Kidney epithelial cell (primary cell): ENCODE measurements at regions not wholly inside any gene's neighbourhood (a gene's known extent, or its start where the extent isn't known, plus 50 kb on each side); places are given as distances from the start of the nearest gene placed in this dataset.
"Not testable (repeated sequence)": the region's sequence is repeated elsewhere in the genome, so short reads cannot be mapped to it uniquely, and the experiment has no call there.

Source experiments
- DNase-seq: peaks from one replicate; pipeline ENCODE4 v3.0.0-alpha.2; 2010; ENCODE audit warnings: low read depth
- H3K27me3 ChIP-seq: 2 replicates; pipeline ENCODE4 v1.6.0; 2011; ENCODE audit warnings: low read length; ENCODE audit not compliant: control insufficient read depth, insufficient read depth
- H3K36me3 ChIP-seq: 2 replicates; pipeline ENCODE4 v1.5.1; 2011; ENCODE audit warnings: low read length; ENCODE audit not compliant: control insufficient read depth, insufficient read depth
- H3K4me3 ChIP-seq: 2 replicates; pipeline ENCODE4 v1.5.1; 2011; ENCODE audit warnings: low read depth, mild to moderate bottlenecking, control low read depth, low read length
- TF ChIP-seq, protein P1 (sequence below): IDR thresholded peaks from 2 replicates; pipeline ENCODE4 v1.5.1; 2011; ENCODE audit warnings: mild to moderate bottlenecking, moderate library complexity, low read length, control low read depth, inconsistent platforms; ENCODE audit not compliant: insufficient read depth, poor library complexity, severe bottlenecking

DNA sequence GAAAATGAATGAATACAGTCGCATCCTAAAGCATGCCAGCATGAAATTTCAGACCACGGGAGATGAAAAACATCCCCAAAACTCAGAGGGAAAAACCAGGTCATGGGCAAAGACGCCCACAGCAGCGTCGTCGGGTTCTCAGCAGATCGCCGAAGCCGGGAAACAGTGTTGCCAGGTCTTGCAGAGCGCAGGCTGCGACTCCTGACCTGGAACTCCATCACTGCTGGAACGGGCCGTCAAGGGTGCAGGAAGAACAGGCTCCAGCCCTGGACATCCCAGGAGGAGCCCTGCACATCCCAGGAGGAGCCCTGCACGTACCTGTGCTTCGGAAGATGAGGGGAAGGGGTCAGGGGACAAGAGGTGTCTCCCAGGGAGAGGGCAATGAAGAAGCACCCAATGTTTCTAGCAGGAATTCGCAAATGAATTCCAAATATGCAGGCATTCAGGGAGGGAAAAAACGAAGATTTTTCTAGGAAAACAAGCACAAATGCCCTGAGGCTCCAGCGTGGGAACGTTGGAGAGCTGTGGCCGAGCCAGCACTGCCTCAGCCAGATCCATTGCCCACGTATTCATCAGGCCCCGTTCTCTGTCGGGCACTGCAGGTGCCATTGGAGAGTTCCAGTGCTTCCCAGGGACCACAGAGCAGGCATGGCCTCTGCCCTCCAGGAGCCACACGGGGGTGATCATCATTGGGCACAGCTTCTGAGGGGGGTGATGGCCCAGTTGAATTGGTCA, 1110.4 kb downstream of the BRD1 start:
- no peak overlapping the region for H3K4me3 ChIP-seq
- no peak for DNase-seq
- H3K27me3 ChIP-seq = no peaks in the 10 kb centered on the region
- TF ChIP-seq, protein P1, sequence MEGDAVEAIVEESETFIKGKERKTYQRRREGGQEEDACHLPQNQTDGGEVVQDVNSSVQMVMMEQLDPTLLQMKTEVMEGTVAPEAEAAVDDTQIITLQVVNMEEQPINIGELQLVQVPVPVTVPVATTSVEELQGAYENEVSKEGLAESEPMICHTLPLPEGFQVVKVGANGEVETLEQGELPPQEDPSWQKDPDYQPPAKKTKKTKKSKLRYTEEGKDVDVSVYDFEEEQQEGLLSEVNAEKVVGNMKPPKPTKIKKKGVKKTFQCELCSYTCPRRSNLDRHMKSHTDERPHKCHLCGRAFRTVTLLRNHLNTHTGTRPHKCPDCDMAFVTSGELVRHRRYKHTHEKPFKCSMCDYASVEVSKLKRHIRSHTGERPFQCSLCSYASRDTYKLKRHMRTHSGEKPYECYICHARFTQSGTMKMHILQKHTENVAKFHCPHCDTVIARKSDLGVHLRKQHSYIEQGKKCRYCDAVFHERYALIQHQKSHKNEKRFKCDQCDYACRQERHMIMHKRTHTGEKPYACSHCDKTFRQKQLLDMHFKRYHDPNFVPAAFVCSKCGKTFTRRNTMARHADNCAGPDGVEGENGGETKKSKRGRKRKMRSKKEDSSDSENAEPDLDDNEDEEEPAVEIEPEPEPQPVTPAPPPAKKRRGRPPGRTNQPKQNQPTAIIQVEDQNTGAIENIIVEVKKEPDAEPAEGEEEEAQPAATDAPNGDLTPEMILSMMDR = no peak
- H3K36me3 ChIP-seq = no peaks in the 10 kb centered on the region

DNA sequence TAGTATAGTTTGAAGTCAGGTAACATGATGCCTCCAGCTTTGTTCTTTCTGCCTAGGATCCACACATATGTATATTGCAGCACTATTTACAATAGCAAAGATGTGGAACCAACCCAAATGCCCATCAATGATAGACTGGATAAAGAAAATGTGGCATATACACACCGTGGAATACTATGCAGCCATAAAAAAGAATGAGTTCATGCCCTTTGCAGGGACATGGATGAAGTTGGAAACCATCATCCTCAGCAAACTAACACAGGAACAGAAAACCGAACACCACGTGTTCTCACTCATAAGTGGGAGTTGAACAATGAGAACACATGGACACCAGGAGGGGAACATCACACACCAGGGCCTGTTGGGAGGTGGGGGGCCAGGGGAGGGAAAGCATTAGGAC, 1111.5 kb downstream of the BRD1 start:
- not testable (repeated sequence) for DNase-seq, H3K36me3 ChIP-seq, H3K27me3 ChIP-seq, H3K4me3 ChIP-seq

DNA sequence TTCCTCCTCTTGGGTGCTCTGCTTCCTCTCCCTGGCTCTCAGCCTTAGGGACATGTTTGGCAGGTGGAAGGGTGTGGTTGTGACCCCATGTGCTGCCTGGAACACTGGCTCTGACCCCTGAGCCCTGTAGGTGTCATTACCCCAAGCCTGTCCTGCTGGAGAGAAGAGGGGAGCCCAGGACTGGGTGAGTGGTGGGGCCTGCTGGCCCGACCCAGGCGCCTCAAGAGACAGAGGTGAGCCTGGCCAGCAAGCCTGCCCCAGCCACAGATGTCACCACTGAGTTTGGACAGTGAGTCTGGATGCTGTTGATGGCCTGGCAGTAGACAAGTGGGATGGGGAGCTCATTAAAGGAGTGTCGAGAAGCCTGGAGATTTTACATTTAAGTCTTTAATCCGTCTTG, 1112.2 kb downstream of the BRD1 start:
- TF ChIP-seq, protein P1 = no peak
- no peak for DNase-seq
- no peak overlapping the region for H3K4me3 ChIP-seq
- H3K36me3 ChIP-seq = no peaks in the 10 kb centered on the region
- H3K27me3 ChIP-seq = no peaks in the 10 kb centered on the region

DNA sequence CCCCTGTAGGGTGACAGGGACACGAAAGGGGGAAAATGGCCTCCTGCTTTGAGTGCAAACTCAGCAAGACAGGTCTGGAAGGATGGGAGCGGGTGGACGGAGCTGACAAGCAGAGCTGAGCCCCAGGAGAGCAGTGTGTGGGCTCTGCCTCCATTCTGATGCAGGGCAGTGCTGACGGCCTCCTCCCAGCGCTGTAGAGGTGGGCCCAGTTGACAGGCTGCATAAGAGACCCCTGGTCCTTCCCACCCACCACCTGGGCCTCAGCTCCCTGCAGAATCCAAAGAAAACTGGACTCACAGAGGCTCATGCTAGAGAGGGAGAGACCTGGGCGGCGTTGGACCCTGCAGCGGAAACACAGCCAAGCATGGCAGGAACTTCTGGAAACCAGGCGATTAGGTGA, 1113.4 kb downstream of the BRD1 start:
- TF ChIP-seq, protein P1 = no peak
- no peaks in the 10 kb centered on the region for H3K27me3 ChIP-seq
- no peaks in the 10 kb centered on the region for H3K36me3 ChIP-seq
- no peak for DNase-seq
- no peak overlapping the region for H3K4me3 ChIP-seq

DNA sequence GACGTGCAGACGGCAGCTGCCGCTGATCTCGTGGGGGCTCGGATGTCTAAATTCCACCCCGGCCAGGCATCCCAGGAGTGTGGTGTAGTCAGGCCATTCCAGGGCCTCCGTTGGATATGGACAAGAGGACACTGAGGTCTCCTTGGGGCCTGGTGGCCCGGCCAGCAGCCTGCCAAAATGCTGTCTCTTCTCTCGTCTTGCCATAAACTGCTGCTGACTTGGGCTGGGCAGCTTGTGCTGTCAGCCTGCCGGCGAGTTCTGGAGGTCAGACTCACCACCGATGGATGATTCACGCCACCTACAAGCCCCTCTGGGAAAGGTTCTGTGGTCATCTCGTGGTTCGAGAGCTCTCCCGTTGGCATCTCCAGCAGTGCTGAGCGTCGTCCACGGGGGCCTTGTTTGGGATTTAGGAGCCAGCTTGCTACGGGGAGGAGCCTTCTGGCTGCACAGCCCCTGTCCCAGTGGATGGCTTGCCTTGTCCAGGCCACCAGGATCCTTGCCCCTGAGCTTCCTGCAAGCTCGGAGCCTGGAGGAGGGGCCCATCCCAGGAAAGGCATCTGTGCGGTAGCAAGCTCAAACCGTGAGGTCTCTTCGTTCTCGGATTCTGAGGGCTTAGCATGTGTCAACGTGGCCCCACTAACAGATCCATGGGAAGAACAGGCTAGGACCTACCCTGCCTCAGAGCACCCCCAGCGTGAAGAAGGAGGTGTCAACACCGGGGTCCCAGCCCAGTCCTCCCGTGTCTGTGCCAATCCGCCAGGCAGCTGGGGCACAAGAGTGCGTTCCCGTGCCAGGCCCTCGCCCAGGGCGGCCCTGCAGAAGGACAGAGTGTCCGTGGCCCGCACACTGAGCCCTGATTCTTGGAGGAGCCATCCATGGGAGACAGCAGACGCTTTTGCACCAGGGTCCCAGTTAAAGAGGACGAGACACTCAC, 1114.1 kb downstream of the BRD1 start:
- H3K27me3 ChIP-seq = no peaks in the 10 kb centered on the region
- DNase-seq = no peak
- no peaks in the 10 kb centered on the region for H3K36me3 ChIP-seq
- H3K4me3 ChIP-seq = no peak overlapping the region
- TF ChIP-seq, protein P1 = no peak

DNA sequence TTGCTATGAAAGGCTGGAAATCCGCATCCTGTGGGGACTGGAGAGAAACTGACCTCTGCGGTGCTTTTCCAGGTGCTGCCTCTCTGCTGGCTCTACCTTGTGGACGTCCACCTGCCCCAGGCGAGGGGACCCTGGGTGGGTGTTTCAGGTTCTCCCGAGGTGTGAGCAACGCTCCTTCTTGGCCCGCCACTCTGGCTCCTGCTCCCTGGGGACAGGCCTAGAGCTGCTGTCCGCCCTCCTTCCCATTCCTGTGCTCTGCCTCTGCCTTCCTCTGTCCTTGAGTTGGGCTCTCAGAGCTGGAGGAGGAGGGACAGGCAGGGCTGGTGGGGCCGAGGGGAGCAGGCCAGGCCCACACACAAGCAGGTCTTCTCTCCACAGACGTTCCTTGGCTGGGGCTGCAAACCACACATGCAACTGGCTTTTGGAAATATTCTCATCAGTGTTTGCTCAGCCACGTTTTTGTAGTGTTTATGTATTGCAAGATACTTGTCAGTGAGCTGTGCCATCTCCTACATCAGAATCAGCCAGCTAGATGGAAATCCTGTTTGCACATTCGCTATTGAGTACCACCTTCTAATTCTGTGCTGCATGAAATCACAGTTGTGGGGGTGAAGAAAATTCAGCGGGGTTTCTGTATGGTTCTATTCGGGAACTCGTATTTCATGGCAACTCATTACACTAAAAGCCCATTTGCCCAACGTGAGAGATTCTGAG, 1115.0 kb downstream of the BRD1 start:
- H3K27me3 ChIP-seq = no peaks in the 10 kb centered on the region
- H3K36me3 ChIP-seq = no peaks in the 10 kb centered on the region
- TF ChIP-seq, protein P1 = no peak
- H3K4me3 ChIP-seq = no peak overlapping the region
- no peak for DNase-seq
